A549 (cell line): ENCODE measurements at regions not wholly inside any gene's neighbourhood (a gene's known extent, or its start where the extent isn't known, plus 50 kb on each side); places are given as distances from the start of the nearest gene placed in this dataset.

Experiments used
- ATAC-seq, 2 experiments: fragments of 200-7000 bp in 1 of 2; fragments of >200 bp in 1 of 2; cut with Nextera tagmentation in 1 of 2; cut with Tn5 transposase in 1 of 2; 3 replicates each; pipeline versions ENCODE4 v1.8.0 to v1.9.1; 2018 to 2020; ENCODE audit warnings: mild to moderate bottlenecking in 1 of 2, moderate library complexity in 1 of 2
- CTCF ChIA-PET: fragments of 300-600 bp; sonication (Branson Sonifier 250); formaldehyde crosslinking; extraction: SDS; loops from one replicate; lab custom pipeline; 2021; ENCODE audit warnings: antibody characterized with exemption, inconsistent platforms; lab: Yijun Ruan, JAX
- POLR2A ChIA-PET: fragments of 350-600 bp; formaldehyde crosslinking; extraction: SDS; loops from one replicate; lab custom pipeline; 2021; ENCODE audit warnings: antibody characterized with exemption, inconsistent platforms; lab: Yijun Ruan, JAX
- DNase-seq, 2 experiments: peaks; one replicate each; pipeline versions ENCODE4 v3.0.0 to v3.0.0-alpha.2; 2011 to 2016; ENCODE audit warnings: low read depth in 1 of 2, low spot score in 1 of 2
- FAIRE-seq: peaks from 2 replicates; lab custom pipeline; 2011; peaks lifted over from hg19 to GRCh38; lab: Jason Lieb, UNC
- H3K27ac ChIP-seq, 2 experiments: fragments of >200 bp; sonication (Bioruptor Twin); formaldehyde crosslinking; 3 replicates each; pipeline ENCODE4 v1.5.1; 2016 to 2017
- H3K4me1 ChIP-seq: fragments of >200 bp; sonication (Bioruptor Twin); formaldehyde crosslinking; 3 replicates; pipeline ENCODE4 v1.6.1; 2016
- H3K4me2 ChIP-seq: fragments of >200 bp; sonication (Bioruptor Twin); formaldehyde crosslinking; 3 replicates; pipeline ENCODE4 v1.6.1; 2016
- H3K4me3 ChIP-seq: fragments of >200 bp; sonication (Bioruptor Twin); formaldehyde crosslinking; 3 replicates; pipeline ENCODE4 v1.5.1; 2016
- H3K9me3 ChIP-seq: fragments of >200 bp; sonication (Bioruptor Twin); formaldehyde crosslinking; 3 replicates; pipeline ENCODE4 v1.6.1; 2016
- BHLHE40 ChIP-seq: IDR thresholded peaks from 2 replicates; pipeline ENCODE4 v1.6.1; 2012; ENCODE audit warnings: low read depth, low read length, inconsistent platforms
- CBX8 ChIP-seq: fragments of 200-600 bp; sonication (generic); IDR thresholded peaks from 2 replicates; pipeline ENCODE4 v1.6.1; 2016
- CEBPB ChIP-seq, 2 experiments: fragments of >200 bp in 1 of 2; sonication (Bioruptor Twin) in 1 of 2; formaldehyde crosslinking in 1 of 2; IDR thresholded peaks; 2 replicates each; pipeline ENCODE4 v1.6.1; 2012 to 2016
- CHD2 ChIP-seq: fragments of 150-350 bp; IDR thresholded peaks from 2 replicates; pipeline ENCODE4 v1.6.1; 2014; ENCODE audit warnings: low read length; ENCODE audit not compliant: partially characterized antibody
- CHD4 ChIP-seq: fragments of 200-600 bp; sonication (generic); IDR thresholded peaks from 2 replicates; pipeline ENCODE4 v1.6.1; 2016; ENCODE audit warnings: antibody characterized with exemption, mild to moderate bottlenecking, borderline replicate concordance
- EHF ChIP-seq: fragments of 250-450 bp; sonication (Bioruptor Pico); IDR thresholded peaks from 2 replicates; pipeline ENCODE4 v1.5.0; 2020; ENCODE audit warnings: mild to moderate bottlenecking
- FOSB ChIP-seq: fragments of 250-450 bp; sonication (Bioruptor Pico); IDR thresholded peaks from 2 replicates; pipeline ENCODE4 v1.5.0; 2020; ENCODE audit warnings: mild to moderate bottlenecking, moderate library complexity
- GATA3 ChIP-seq: IDR thresholded peaks from 2 replicates; pipeline ENCODE4 v1.6.1; 2012; ENCODE audit warnings: borderline replicate concordance
- KDM1A ChIP-seq: fragments of 200-600 bp; sonication (generic); IDR thresholded peaks from 2 replicates; pipeline ENCODE4 v1.6.1; 2016; ENCODE audit warnings: low read depth, mild to moderate bottlenecking
- MAFK ChIP-seq: fragments of 450-650 bp; IDR thresholded peaks from 2 replicates; pipeline ENCODE4 v1.6.1; 2014; ENCODE audit not compliant: partially characterized antibody
- MAZ ChIP-seq: fragments of 150-350 bp; IDR thresholded peaks from 2 replicates; pipeline ENCODE4 v1.6.1; 2014; ENCODE audit warnings: antibody characterized with exemption, low read depth, low read length, borderline replicate concordance
- MYC ChIP-seq: IDR thresholded peaks from 2 replicates; pipeline ENCODE4 v1.6.1; 2012; ENCODE audit warnings: mild to moderate bottlenecking, inconsistent platforms, low read length, improper control_type of control experiment, borderline replicate concordance
- NFE2L2 ChIP-seq: fragments of 150-350 bp; conservative IDR thresholded peaks from 2 replicates; pipeline ENCODE4 v1.6.1; 2014; ENCODE audit warnings: low read length
- NR3C1 ChIP-seq: fragments of >200 bp; sonication (Bioruptor Twin); formaldehyde crosslinking; IDR thresholded peaks from 3 replicates; pipeline ENCODE4 v1.6.1; 2017
- POLR2A ChIP-seq: IDR thresholded peaks from 2 replicates; pipeline ENCODE4 v1.6.1; 2012; ENCODE audit warnings: mild to moderate bottlenecking, low read length
- POLR2AphosphoS2 ChIP-seq: conservative IDR thresholded peaks from 2 replicates; pipeline ENCODE4 v1.6.1; 2012; ENCODE audit warnings: low read length, improper control_type of control experiment, inconsistent platforms
- RAD21 ChIP-seq, 2 experiments: fragments of >200 bp in 1 of 2; sonication (Bioruptor Twin) in 1 of 2; formaldehyde crosslinking in 1 of 2; IDR thresholded peaks in 1 of 2; conservative IDR thresholded peaks in 1 of 2; 2 replicates in 1 of 2; 3 replicates in 1 of 2; pipeline ENCODE4 v1.6.1; 2012 to 2018; ENCODE audit warnings: inconsistent platforms in 1 of 2
- TFCP2L1 ChIP-seq: fragments of 250-450 bp; sonication (Bioruptor Pico); IDR thresholded peaks from 2 replicates; pipeline ENCODE4 v1.5.0; 2021; ENCODE audit warnings: mild to moderate bottlenecking
- ZC3H11A ChIP-seq: fragments of 450-650 bp; IDR thresholded peaks from 2 replicates; pipeline ENCODE4 v1.6.1; 2014; ENCODE audit warnings: antibody characterized with exemption, mild to moderate bottlenecking
- ZNF302 ChIP-seq: fragments of 250-450 bp; sonication (Bioruptor Pico); IDR thresholded peaks from 2 replicates; pipeline ENCODE4 v1.9.0; 2021; ENCODE audit warnings: inconsistent platforms, mild to moderate bottlenecking, moderate library complexity
- WGBS: methylation state at CpG from one replicate; pipeline ENCODE4 v1.1.6; 2017; ENCODE audit errors: missing lambda C conversion rate; 5-methylcytosine and 5-hydroxymethylcytosine counted together
- TF ChIP-seq, protein P1 (sequence below): IDR thresholded peaks from 2 replicates; pipeline ENCODE4 v1.6.1; 2012; ENCODE audit warnings: low read depth, borderline replicate concordance
- TF ChIP-seq, protein P2 (sequence below): fragments of >200 bp; sonication (Bioruptor Twin); formaldehyde crosslinking; IDR thresholded peaks from 3 replicates; pipeline ENCODE4 v1.6.1; 2016
- TF ChIP-seq, protein P3 (sequence below): fragments of 450-650 bp; IDR thresholded peaks from 2 replicates; pipeline ENCODE4 v1.6.1; 2014; ENCODE audit warnings: antibody characterized with exemption
- TF ChIP-seq, protein P4 (sequence below): fragments of >200 bp; sonication (Bioruptor Twin); formaldehyde crosslinking; IDR thresholded peaks from 3 replicates; pipeline ENCODE4 v1.5.1; 2016
- TF ChIP-seq, protein P5 (sequence below): IDR thresholded peaks from 2 replicates; pipeline ENCODE4 v1.6.1; 2012
- TF ChIP-seq, protein P6 (sequence below): fragments of 150-350 bp; IDR thresholded peaks from 2 replicates; pipeline ENCODE4 v1.6.1; 2014; ENCODE audit warnings: low read depth, mild to moderate bottlenecking, low read length
- TF ChIP-seq, protein P7 (sequence below): fragments of 250-450 bp; sonication (Bioruptor Pico); IDR thresholded peaks from 2 replicates; pipeline ENCODE4 v1.5.0; 2021; ENCODE audit warnings: mild to moderate bottlenecking, moderate library complexity, borderline replicate concordance

DNA sequence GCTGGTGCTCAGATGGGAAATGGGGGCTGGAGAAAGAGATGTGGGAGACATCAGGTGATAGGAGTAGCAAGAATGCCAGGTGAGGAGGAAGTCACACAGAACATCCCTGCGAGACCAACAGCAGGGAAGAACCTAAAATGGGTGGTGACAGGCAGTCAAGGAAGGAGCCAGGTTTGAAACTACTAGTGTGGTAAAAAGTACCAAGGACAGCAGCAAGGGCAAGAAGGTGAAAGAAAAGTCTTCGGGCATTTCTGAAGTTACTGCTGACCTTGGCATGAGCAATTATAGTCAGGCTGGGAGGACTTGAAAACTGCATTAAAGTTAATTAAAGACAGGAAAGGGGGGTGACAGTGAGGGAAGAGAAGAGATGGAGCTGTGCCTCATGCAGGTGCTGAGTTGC, 410.4 kb downstream of the RAD51AP2 start:
- no peak for DNase-seq
- Histone ChIP-seq H3K4me2 (no peak overlapping the region), H3K27ac (no peak overlapping the region)
- 2% methylated on average over 2 of the region's 2 CpGs for whole genome bisulfite sequencing
- CTCF ChIA-PET = no interaction called here
- FAIRE-seq = no peak
- no peak for TF ChIP-seq CHD2
- TF ChIP-seq, protein P1, sequence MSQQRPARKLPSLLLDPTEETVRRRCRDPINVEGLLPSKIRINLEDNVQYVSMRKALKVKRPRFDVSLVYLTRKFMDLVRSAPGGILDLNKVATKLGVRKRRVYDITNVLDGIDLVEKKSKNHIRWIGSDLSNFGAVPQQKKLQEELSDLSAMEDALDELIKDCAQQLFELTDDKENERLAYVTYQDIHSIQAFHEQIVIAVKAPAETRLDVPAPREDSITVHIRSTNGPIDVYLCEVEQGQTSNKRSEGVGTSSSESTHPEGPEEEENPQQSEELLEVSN = no peak
- no peak for TF ChIP-seq FOSB
- no peak for TF ChIP-seq MAZ
- no peak for TF ChIP-seq TFCP2L1 (CRISPR knock-in tag)
- TF ChIP-seq CHD4 = no peak
- TF ChIP-seq NR3C1 = no peak
- TF ChIP-seq, protein P2, sequence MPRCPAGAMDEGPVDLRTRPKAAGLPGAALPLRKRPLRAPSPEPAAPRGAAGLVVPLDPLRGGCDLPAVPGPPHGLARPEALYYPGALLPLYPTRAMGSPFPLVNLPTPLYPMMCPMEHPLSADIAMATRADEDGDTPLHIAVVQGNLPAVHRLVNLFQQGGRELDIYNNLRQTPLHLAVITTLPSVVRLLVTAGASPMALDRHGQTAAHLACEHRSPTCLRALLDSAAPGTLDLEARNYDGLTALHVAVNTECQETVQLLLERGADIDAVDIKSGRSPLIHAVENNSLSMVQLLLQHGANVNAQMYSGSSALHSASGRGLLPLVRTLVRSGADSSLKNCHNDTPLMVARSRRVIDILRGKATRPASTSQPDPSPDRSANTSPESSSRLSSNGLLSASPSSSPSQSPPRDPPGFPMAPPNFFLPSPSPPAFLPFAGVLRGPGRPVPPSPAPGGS = no peak
- TF ChIP-seq NFE2L2 = no peak
- TF ChIP-seq POLR2A = no peak
- TF ChIP-seq, protein P3, sequence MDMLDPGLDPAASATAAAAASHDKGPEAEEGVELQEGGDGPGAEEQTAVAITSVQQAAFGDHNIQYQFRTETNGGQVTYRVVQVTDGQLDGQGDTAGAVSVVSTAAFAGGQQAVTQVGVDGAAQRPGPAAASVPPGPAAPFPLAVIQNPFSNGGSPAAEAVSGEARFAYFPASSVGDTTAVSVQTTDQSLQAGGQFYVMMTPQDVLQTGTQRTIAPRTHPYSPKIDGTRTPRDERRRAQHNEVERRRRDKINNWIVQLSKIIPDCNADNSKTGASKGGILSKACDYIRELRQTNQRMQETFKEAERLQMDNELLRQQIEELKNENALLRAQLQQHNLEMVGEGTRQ = no peak
- TF ChIP-seq CBX8 = no peak
- no peak for TF ChIP-seq CEBPB (IDR thresholded peaks at IDR 0.05)
- TF ChIP-seq ZC3H11A = no peak
- no peak for TF ChIP-seq BHLHE40
- TF ChIP-seq, protein P4, sequence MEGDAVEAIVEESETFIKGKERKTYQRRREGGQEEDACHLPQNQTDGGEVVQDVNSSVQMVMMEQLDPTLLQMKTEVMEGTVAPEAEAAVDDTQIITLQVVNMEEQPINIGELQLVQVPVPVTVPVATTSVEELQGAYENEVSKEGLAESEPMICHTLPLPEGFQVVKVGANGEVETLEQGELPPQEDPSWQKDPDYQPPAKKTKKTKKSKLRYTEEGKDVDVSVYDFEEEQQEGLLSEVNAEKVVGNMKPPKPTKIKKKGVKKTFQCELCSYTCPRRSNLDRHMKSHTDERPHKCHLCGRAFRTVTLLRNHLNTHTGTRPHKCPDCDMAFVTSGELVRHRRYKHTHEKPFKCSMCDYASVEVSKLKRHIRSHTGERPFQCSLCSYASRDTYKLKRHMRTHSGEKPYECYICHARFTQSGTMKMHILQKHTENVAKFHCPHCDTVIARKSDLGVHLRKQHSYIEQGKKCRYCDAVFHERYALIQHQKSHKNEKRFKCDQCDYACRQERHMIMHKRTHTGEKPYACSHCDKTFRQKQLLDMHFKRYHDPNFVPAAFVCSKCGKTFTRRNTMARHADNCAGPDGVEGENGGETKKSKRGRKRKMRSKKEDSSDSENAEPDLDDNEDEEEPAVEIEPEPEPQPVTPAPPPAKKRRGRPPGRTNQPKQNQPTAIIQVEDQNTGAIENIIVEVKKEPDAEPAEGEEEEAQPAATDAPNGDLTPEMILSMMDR = no peak
- no peak for TF ChIP-seq MAFK
- TF ChIP-seq, protein P5, sequence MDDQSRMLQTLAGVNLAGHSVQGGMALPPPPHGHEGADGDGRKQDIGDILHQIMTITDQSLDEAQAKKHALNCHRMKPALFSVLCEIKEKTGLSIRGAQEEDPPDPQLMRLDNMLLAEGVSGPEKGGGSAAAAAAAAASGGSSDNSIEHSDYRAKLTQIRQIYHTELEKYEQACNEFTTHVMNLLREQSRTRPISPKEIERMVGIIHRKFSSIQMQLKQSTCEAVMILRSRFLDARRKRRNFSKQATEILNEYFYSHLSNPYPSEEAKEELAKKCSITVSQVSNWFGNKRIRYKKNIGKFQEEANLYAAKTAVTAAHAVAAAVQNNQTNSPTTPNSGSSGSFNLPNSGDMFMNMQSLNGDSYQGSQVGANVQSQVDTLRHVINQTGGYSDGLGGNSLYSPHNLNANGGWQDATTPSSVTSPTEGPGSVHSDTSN = no peak
- TF ChIP-seq ZNF302 (CRISPR knock-in tag) = no peak
- TF ChIP-seq, protein P6, sequence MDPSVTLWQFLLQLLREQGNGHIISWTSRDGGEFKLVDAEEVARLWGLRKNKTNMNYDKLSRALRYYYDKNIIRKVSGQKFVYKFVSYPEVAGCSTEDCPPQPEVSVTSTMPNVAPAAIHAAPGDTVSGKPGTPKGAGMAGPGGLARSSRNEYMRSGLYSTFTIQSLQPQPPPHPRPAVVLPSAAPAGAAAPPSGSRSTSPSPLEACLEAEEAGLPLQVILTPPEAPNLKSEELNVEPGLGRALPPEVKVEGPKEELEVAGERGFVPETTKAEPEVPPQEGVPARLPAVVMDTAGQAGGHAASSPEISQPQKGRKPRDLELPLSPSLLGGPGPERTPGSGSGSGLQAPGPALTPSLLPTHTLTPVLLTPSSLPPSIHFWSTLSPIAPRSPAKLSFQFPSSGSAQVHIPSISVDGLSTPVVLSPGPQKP = no peak
- TF ChIP-seq, all 56 proteins: peak for 0
- H3K4me3 ChIP-seq = no peak overlapping the region
- no peak for ATAC-seq
- no peaks in the 10 kb centered on the region for H3K4me1 ChIP-seq
- POLR2A ChIA-PET = no interaction called here
- no peaks in the 10 kb centered on the region for H3K9me3 ChIP-seq

DNA sequence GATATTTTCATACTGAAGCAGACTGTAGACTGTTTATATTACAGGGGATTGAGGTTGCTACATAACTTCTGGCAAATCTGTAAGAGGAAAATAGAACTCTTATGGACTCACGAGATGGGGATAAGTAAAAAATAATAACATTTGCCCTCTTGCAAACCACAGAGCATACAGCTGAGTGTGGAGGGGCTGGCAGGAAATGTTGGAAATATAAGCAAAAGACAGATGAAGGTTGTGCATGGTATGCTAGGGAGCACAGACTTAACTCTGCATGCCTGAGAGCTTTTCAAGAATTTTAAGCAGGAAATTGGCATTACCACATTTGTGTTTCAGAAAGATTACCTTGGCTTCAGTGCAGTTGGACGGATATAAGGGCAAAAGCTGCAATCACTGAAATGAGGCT, 411.1 kb downstream of the RAD51AP2 start:
- no peaks in the 10 kb centered on the region for H3K4me1 ChIP-seq
- no peak for DNase-seq
- H3K4me2 ChIP-seq = no peak overlapping the region
- ChIA-PET POLR2A (no interaction called here), CTCF (no interaction called here)
- H3K9me3 ChIP-seq = no peaks in the 10 kb centered on the region
- ATAC-seq = no peak
- H3K4me3 ChIP-seq = no peak overlapping the region
- WGBS = 3% methylated on average over 2 of the region's 2 CpGs
- no peak for TF ChIP-seq BHLHE40
- no peak for TF ChIP-seq MYC
- TF ChIP-seq RAD21 (conservative IDR thresholded peaks at IDR 0.05 in 1 of 2, IDR thresholded peaks at IDR 0.05 in 1 of 2) = no peak
- no peak for TF ChIP-seq ZNF302 (CRISPR knock-in tag)
- TF ChIP-seq POLR2AphosphoS2 = no peak
- no peak for TF ChIP-seq GATA3
- no peak for TF ChIP-seq EHF (CRISPR knock-in tag)
- TF ChIP-seq, protein P3 = no peak
- TF ChIP-seq, protein P7, sequence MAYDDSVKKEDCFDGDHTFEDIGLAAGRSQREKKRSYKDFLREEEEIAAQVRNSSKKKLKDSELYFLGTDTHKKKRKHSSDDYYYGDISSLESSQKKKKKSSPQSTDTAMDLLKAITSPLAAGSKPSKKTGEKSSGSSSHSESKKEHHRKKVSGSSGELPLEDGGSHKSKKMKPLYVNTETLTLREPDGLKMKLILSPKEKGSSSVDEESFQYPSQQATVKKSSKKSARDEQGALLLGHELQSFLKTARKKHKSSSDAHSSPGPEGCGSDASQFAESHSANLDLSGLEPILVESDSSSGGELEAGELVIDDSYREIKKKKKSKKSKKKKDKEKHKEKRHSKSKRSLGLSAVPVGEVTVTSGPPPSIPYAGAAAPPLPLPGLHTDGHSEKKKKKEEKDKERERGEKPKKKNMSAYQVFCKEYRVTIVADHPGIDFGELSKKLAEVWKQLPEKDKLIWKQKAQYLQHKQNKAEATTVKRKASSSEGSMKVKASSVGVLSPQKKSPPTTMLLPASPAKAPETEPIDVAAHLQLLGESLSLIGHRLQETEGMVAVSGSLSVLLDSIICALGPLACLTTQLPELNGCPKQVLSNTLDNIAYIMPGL (CRISPR knock-in tag) = no peak
- no peak for TF ChIP-seq FOSB
- TF ChIP-seq KDM1A = no peak
- no peak overlapping the region for H3K27ac ChIP-seq
- no peak for FAIRE-seq
